NCI-H128 (cell line): ENCODE measurements at regions not wholly inside any gene's neighbourhood (a gene's known extent, or its start where the extent isn't known, plus 50 kb on each side); places are given as distances from the start of the nearest gene placed in this dataset.

Source experiments
- DNase-seq: peaks from one replicate; lab custom pipeline; 2025; ENCODE audit not compliant: unreplicated experiment; lab: John Stamatoyannopoulos, UW

GRCh38 chr11:27287205-27287604, 75.8 kb downstream of the CCDC34 start:
- DNase-seq, result no peak

- DNase-seq, result no peak
Observed at GRCh38 chr11:27285761-27286160, 77.3 kb downstream of the CCDC34 start.

- no peak for DNase-seq
Observed at GRCh38 chr11:27282806-27283205, 80.2 kb downstream of the CCDC34 start.

- DNase-seq, result no peak
Observed at GRCh38 chr11:27281740-27282590, 81.0 kb downstream of the CCDC34 start.

GRCh38 chr11:27281276-27281675, 81.7 kb downstream of the CCDC34 start:
- no peak for DNase-seq

GRCh38 chr11:27280140-27280539, 82.9 kb downstream of the CCDC34 start:
- DNase-seq, result no peak

- DNase-seq, result no peak
Observed at GRCh38 chr11:27279460-27279859, 83.6 kb downstream of the CCDC34 start.

- no peak for DNase-seq
Observed at GRCh38 chr11:27277843-27278242, 85.2 kb downstream of the CCDC34 start.

- DNase-seq, result no peak
Observed at GRCh38 chr11:27276141-27276540, 86.9 kb downstream of the CCDC34 start.

- no peak for DNase-seq
Observed at GRCh38 chr11:27274854-27275395, 88.1 kb downstream of the CCDC34 start.

- DNase-seq, result no peak
Observed at GRCh38 chr11:27266125-27266524, 96.9 kb downstream of the CCDC34 start.

GRCh38 chr11:27263986-27264385, 99.0 kb downstream of the CCDC34 start:
- no peak for DNase-seq

GRCh38 chr11:27263046-27263445, 100.0 kb downstream of the CCDC34 start:
- DNase-seq, result no peak

GRCh38 chr11:27255447-27255828, 107.6 kb downstream of the CCDC34 start:
- DNase-seq, result no peak

- no peak for DNase-seq
Observed at GRCh38 chr11:27254744-27255446, 108.1 kb downstream of the CCDC34 start.

GRCh38 chr11:27253224-27253623, 109.8 kb downstream of the CCDC34 start:
- no peak for DNase-seq

- no peak for DNase-seq
Observed at GRCh38 chr11:27250867-27251665, 111.9 kb downstream of the CCDC34 start.

GRCh38 chr11:27248576-27249509, 114.2 kb downstream of the CCDC34 start:
- no peak for DNase-seq

- DNase-seq, result no peak
Observed at GRCh38 chr11:27247660-27248059, 115.4 kb downstream of the CCDC34 start.

GRCh38 chr11:27246925-27247324, 116.1 kb downstream of the CCDC34 start:
- DNase-seq, result no peak
